GM10248 (cell line): ENCODE measurements at regions not wholly inside any gene's neighbourhood (a gene's known extent, or its start where the extent isn't known, plus 50 kb on each side); places are given as distances from the start of the nearest gene placed in this dataset.

Experiments used
- CTCF ChIA-PET: fragments of 300-600 bp; sonication (Branson Sonifier 250); formaldehyde crosslinking; extraction: SDS; loops from one replicate; lab custom pipeline; 2021; ENCODE audit warnings: antibody characterized with exemption; lab: Yijun Ruan, JAX
- POLR2A ChIA-PET: fragments of 350-650 bp; sonication (Branson Sonifier 250); formaldehyde crosslinking; extraction: SDS; loops from one replicate; lab custom pipeline; 2020; ENCODE audit warnings: antibody characterized with exemption; lab: Yijun Ruan, JAX
- DNase-seq: peaks from one replicate; pipeline ENCODE4 v3.0.0; 2012; ENCODE audit errors: extremely low spot score
- CTCF ChIP-seq: IDR thresholded peaks from 2 replicates; pipeline ENCODE4 v1.5.1; 2012; ENCODE audit warnings: mild to moderate bottlenecking, low read depth; ENCODE audit errors: extremely low read depth, missing control alignments, control extremely low read depth

GRCh38 chr10:44566786-44567185, 181.9 kb upstream of the CXCL12 start:
- CTCF ChIA-PET: no interaction called here
- no peak for TF ChIP-seq CTCF
- POLR2A ChIA-PET: no interaction called here
- no peak for DNase-seq

GRCh38 chr10:44567471-44567870, 182.6 kb upstream of the CXCL12 start:
- DNase-seq: no peak
- ChIA-PET CTCF (no interaction called here), POLR2A (no interaction called here)
- no peak for TF ChIP-seq CTCF

GRCh38 chr10:44569193-44570091, 184.5 kb upstream of the CXCL12 start:
- TF ChIP-seq CTCF: no peak
- POLR2A ChIA-PET: no interaction called here
- CTCF ChIA-PET: no interaction called here
- DNase-seq: no peak

- POLR2A ChIA-PET: no interaction called here
- CTCF ChIA-PET: no interaction called here
- no peak for DNase-seq
- no peak for TF ChIP-seq CTCF
These were observed 186.8 kb upstream of the CXCL12 start for GRCh38 chr10:44571701-44572100.

GRCh38 chr10:44572146-44572545, 187.2 kb upstream of the CXCL12 start:
- DNase-seq: no peak
- POLR2A ChIA-PET: no interaction called here
- CTCF ChIA-PET: no interaction called here
- TF ChIP-seq CTCF: no peak

- no peak for DNase-seq
- ChIA-PET CTCF (no interaction called here), POLR2A (no interaction called here)
- TF ChIP-seq CTCF: no peak
These were observed 188.9 kb upstream of the CXCL12 start for GRCh38 chr10:44573821-44574220.
